ENCODE measurements at regions not wholly inside any gene's neighbourhood (a gene's known extent, or its start where the extent isn't known, plus 50 kb on each side); places are given as distances from the start of the nearest gene placed in this dataset.

DNA sequence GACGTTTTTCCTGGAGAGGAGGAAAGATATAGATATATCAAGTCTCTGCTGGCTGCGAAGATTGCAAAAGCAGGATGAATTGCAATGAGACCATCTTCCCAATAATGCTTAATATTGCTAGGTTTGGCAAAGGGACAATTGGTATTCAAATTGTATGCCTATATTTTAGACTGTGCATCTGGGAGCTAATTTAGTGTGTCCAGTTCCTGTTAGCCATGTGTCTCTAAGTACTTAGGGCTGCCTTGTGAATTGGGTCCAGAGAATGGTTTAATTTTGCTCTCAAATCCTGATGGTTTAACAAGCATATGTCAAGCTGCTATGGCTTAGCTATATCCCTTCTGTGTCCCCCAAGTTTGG is 97.6 kb upstream of the ZNF366 start:
- H3K9me3 ChIP-seq, result no peaks in the 10 kb centered on the region
- no peak for DNase-seq
- TF ChIP-seq, protein P1, sequence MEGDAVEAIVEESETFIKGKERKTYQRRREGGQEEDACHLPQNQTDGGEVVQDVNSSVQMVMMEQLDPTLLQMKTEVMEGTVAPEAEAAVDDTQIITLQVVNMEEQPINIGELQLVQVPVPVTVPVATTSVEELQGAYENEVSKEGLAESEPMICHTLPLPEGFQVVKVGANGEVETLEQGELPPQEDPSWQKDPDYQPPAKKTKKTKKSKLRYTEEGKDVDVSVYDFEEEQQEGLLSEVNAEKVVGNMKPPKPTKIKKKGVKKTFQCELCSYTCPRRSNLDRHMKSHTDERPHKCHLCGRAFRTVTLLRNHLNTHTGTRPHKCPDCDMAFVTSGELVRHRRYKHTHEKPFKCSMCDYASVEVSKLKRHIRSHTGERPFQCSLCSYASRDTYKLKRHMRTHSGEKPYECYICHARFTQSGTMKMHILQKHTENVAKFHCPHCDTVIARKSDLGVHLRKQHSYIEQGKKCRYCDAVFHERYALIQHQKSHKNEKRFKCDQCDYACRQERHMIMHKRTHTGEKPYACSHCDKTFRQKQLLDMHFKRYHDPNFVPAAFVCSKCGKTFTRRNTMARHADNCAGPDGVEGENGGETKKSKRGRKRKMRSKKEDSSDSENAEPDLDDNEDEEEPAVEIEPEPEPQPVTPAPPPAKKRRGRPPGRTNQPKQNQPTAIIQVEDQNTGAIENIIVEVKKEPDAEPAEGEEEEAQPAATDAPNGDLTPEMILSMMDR (IDR thresholded peaks at IDR 0.05; ENCODE audit: low read depth, low read length), result no peak
- H3K4me3 ChIP-seq (ENCODE audit: low read depth, low read length), result no peak overlapping the region
- H3K36me3 ChIP-seq, result no peaks in the 10 kb centered on the region
- peaks cover 19% of the 10 kb centered on the region for H3K4me1 ChIP-seq
- no peaks in the 10 kb centered on the region for H3K27me3 ChIP-seq

DNA sequence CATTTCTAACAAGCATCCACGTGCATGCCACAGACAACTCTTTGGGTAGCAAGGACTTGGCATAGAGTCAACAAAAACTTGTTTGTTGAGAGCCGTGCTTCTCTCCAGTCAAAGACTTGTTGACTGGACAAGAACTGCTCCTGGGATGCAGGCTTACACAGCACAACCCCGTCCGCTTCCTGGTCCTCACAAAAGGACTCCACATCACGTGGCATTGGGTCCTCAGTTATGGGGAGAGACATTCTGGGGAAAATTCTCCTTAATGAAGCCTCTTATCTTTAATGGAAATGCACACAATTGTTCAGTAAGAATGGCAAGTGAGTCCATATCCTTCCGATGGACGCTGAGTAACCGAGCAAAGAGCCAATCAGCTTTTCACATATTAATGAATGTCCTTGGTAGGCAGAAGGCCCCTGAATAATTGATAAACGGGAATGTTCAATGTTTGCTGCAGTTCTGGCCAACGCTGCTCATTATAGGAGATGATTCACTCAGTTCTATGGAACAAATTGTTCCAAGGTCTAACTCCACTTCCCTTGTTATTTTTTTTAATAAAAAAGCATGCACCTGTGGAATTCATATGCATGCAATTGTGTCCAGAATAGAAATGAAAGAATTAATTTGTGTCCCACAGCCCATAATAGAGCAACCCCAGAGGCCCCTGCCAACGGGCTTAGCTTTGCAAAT is 97.0 kb upstream of the ZNF366 start:
- Histone ChIP-seq H3K27me3 (no peaks in the 10 kb centered on the region), H3K4me1 (peaks cover 17% of the 10 kb centered on the region), H3K36me3 (no peaks in the 10 kb centered on the region), H3K9me3 (no peaks in the 10 kb centered on the region), H3K4me3 (ENCODE audit: low read depth, low read length) (no peak overlapping the region)
- DNase-seq, result no peak
- TF ChIP-seq, protein P1 (IDR thresholded peaks at IDR 0.05; ENCODE audit: low read depth, low read length), result no peak

DNA sequence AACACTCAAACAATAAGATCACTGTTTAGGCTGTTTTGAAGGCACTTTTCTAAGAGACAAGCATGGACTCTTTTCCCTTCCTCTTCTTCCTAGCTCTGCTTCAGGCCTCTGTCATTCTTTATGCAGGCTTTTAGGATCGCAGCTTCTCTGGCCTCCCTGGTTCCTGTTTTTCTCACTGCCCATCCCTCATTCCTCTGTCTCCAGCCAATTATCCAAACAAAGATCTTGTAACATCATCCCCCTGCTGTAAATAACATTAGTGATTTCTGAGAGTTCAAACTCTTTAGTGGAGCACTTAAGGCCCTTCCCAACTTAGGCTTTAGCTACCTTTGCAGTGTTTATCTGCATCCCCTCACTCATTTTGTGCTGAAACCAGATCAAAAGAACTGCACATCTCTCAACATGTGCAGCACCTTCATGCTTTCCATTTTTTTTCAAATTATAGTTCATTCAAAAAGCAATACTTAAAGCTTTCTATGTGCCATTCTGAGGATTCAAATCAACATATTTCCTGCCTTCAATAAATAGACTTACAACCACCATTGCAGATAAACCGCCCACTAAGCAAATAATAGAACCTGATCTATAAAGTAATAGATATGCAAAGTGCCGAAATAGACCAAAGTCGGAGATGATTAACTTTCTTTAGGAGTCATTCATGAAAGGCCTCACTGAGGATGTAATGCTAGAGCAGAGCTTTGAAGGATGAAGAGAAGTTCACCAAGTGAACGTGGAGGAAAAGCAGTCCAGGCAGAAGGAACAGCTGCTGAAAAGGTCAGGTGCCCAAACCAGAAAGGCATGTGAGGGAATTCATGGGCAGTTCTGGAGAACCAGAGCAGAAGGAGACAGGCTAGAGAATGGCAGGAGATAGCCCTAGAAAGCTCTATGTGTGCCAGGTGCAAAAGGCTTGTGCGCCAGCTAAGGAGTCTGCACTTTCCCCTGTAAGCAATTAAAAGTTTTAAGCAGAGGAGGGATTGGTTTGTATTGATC is 95.8 kb upstream of the ZNF366 start:
- H3K4me1 ChIP-seq, result peaks cover 8% of the 10 kb centered on the region
- no peak for DNase-seq

DNA sequence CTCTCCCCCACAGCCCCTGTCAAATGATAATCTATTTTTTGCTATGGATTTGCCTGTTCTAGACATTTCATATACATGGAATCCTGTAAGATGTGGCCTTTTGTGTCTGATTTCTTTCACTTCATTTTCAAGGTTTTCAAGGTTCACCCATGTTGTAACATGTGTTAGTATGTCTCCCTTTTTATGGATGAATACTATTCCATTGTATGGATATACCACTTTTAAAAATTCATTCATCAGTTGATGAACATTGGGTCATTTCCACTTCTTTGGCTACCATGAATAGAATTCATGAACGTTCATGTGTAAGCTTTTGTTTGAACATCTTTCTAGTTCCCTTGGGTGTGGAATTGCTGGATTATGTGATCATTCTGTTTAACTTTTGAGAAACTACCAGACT is 94.7 kb upstream of the ZNF366 start:
- no peaks in the 10 kb centered on the region for H3K9me3 ChIP-seq
- H3K4me3 ChIP-seq (ENCODE audit: low read depth, low read length), result no peak overlapping the region
- H3K4me1 ChIP-seq, result peaks cover 9% of the 10 kb centered on the region; the same call in 1 of the 2 replicates
- H3K27me3 ChIP-seq, result no peaks in the 10 kb centered on the region
- TF ChIP-seq, protein P1 (IDR thresholded peaks at IDR 0.05; ENCODE audit: low read depth, low read length), result no peak
- H3K36me3 ChIP-seq, result no peaks in the 10 kb centered on the region
- no peak for DNase-seq

More for the DNA sequence above, 95.8 kb upstream of the ZNF366 start:
- Histone ChIP-seq H3K27me3 (no peaks in the 10 kb centered on the region), H3K4me3 (ENCODE audit: low read depth, low read length) (no peak overlapping the region), H3K9me3 (no peaks in the 10 kb centered on the region), H3K36me3 (no peaks in the 10 kb centered on the region)
- TF ChIP-seq, protein P1 (IDR thresholded peaks at IDR 0.05; ENCODE audit: low read depth, low read length), result no peak

DNA sequence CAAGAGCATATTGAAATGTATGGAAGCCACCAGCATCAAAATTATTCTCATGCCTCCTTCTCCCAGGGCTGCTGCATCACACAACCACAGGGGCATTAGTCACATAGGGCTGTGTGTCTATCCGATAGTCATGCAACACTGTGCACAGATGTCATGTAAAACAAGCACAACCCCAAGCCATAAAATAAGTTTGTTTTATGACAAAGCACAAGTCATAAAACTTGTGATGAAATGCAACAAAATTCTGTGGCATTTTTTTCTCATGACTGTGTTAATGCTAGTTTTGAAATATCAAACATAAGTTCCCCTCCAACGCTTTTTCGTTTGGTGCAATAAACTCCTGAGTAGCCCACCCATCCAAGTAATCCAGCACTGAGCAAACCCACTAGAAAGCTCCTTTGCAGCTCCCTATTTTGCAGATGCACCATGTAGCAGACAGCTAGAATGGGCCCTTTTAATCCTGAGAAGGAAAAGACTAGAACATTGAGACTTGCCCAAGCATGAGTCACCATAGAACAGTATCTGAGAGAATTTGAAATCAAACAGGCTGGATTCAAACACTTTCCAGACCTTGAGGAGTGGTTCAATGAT is 93.3 kb upstream of the ZNF366 start:
- peaks cover 9% of the 10 kb centered on the region; the same call in 1 of the 2 replicates for H3K4me1 ChIP-seq

More for the DNA sequence above, 93.3 kb upstream of the ZNF366 start:
- no peak overlapping the region for H3K4me3 ChIP-seq (ENCODE audit: low read depth, low read length)
- DNase-seq, result no peak
- H3K9me3 ChIP-seq, result no peaks in the 10 kb centered on the region
- H3K36me3 ChIP-seq, result no peaks in the 10 kb centered on the region
- TF ChIP-seq, protein P1 (IDR thresholded peaks at IDR 0.05; ENCODE audit: low read depth, low read length), result no peak
- H3K27me3 ChIP-seq, result no peaks in the 10 kb centered on the region
